NCI-H128 (cell line): ENCODE measurements at regions not wholly inside any gene's neighbourhood (a gene's known extent, or its start where the extent isn't known, plus 50 kb on each side); places are given as distances from the start of the nearest gene placed in this dataset.
"Not testable (repeated sequence)": the region's sequence is repeated elsewhere in the genome, so short reads cannot be mapped to it uniquely, and the experiment has no call there.

Source experiments
- DNase-seq: peaks from one replicate; lab custom pipeline; 2025; ENCODE audit not compliant: unreplicated experiment; lab: John Stamatoyannopoulos, UW

DNA sequence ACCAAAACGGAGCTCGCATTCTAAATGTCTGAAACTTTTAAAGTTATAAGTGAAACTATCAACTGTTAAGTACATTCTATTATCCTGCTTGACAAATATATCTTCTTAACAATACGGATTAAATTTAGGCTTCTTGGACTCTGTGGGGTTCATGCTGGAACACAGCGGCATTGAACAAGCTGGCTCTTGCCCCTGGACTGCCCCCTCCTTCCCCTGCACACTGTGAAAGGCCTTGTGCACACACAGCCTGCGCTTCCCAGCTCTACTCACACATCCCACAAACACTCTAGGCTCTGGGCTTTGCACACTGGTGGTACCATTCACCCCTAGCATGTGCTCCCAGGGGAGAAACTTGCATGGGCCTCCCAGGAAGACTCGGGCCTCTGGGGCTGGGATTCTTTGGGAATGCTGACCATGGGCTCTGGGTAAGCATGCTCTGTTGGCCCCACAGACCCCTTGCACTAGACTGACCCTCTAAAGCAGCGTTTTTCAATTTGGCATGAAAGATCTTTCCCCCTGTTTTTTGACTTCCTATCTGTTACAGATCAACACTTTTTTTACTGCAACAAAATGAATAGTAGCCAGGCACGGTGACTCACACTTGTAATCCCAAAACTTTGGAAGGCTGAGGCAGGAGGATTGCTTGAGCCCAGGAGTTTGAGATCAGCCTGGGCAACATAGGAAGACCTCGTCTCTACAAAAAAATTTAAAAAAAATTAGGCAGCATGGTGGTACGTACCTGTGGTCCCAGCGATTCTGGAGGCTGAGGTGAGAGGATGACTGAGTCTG, 96.2 kb upstream of the CPM start:
- DNase-seq = no peak

GRCh38 chr12:69030321-69030720, 97.3 kb upstream of the CPM start:
- no peak for DNase-seq

- no peak for DNase-seq
These were observed 103.6 kb upstream of the CPM start for GRCh38 chr12:69036533-69036932.

DNA sequence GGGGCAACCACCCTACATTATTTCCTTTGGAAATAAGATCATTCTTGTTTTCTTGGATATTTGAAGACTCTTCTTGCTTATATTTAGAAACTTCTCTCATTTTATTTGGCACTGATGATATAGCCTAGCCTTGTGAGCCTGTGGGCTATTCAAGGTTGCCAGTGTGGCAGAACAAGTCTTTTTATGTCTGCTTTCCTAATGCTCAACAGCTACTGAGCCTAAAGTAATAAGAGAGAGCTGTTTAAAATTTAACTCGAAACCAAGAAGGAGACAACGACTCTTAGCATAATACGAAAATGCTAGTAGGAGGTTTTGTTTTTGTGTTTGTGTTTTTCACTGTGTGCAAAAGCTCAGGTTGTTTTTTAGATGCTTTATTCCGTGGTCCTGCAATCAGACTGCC, 104.0 kb upstream of the CPM start:
- no peak for DNase-seq

- no peak for DNase-seq
These were observed 106.9 kb upstream of the CPM start for GRCh38 chr12:69039911-69040310.

DNA sequence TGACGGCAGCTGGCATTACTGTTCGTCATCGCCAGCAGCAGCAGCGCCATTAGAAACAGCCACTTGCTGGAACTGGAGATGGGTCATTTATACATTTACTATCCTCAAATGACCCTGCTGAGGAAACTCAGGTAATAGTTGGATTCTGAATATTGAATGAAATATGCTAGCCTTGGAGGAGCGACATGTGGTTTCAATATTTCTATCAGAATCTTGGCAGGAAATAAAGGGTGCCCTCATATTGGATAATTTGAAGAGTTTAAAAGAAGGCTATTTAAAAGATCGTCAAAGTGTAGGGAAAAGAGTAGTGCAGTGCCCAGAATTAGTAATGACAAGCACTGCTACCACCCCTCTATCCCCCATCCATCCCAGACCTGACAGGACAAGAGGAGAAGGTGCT, 109.6 kb upstream of the CPM start:
- DNase-seq = no peak

DNA sequence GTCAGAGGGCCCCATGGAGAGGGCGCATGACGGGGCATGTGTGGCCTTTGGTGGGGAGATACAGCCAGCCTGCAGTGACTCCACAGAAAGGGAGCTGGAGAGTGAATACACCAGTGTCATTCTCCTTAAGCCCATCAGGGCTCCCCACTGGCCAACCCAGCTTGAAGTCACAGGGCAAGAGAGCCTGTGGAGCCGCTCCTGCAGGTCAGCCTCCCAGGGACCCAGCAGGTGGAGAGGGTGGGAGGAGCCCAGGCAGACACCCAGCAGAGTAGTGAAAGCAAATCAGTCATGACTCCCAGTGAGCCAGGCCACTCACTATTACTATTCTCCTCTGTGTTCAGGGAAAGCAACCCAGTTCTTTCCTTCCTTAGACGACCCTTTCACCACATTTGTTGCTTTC, 110.0 kb upstream of the CPM start:
- DNase-seq = no peak

- no peak for DNase-seq
These were observed 111.9 kb upstream of the CPM start for GRCh38 chr12:69044887-69045286.

DNA sequence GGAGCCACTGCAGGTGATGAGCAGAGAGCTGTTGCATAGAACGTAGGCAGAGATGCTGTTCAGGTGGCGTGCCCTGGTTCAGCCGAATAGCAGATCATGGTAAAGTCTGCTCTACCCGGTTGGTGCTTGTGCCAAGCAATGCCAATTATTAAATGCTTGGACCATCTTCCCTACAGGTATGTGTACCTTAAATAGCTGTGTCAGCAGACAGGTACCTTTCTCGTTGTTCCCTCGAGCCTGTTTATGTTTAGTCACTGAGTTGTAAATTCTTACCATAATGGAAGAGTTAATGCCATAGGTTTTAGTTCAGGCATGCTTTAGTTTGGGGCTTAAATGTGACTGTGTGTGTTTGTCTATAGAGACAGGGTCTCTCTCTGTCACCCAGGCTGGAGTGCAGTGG, 112.5 kb upstream of the CPM start:
- no peak for DNase-seq

DNA sequence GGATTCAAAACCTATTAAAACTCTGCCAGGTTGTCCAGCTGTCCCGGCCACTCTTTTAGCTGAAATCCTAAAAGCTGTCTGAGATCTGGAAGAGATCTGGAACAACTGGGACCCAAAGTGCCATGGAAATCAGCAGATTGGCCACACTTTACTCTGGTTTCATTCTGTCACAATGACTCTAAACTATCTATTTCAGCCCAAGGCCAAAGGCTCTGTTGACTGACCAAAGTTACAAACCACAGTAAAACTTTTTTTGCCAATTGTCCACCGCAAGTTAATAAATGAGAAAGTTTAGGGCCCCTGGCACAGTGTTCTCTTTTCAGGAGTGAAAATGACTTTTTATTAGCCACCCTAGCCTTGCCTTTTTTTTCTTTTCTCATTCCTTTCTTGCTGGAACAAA, 113.4 kb upstream of the CPM start:
- DNase-seq = no peak

- DNase-seq = no peak
These were observed 113.9 kb upstream of the CPM start for GRCh38 chr12:69046920-69047319.

DNA sequence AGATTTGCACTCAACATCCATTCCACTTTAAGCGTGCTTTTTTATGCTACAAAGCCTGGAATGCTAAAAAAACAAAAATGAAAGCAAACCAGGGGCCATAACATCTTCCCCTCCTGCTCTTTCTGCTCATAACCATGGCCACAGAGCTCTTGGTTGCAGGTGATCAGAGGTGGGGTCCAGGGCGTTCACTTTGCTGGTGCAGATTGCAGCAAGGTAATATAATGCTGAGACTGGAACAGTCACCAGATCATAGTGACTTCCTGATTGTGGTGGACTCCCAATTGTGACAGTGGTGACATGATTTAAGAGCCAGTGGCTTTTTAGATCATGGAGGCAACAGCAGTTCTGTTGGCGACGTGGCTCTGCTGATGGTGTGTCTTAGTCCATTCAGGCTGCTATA, 115.0 kb upstream of the CPM start:
- DNase-seq = no peak

GRCh38 chr12:69049855-69050254, 116.9 kb upstream of the CPM start:
- not testable (repeated sequence) for DNase-seq

- DNase-seq = no peak
These were observed 119.8 kb upstream of the CPM start for GRCh38 chr12:69052613-69053408.

- DNase-seq = no peak
These were observed 121.5 kb upstream of the CPM start for GRCh38 chr12:69054343-69055056.

- DNase-seq = no peak
These were observed 122.3 kb upstream of the CPM start for GRCh38 chr12:69055280-69055679.

DNA sequence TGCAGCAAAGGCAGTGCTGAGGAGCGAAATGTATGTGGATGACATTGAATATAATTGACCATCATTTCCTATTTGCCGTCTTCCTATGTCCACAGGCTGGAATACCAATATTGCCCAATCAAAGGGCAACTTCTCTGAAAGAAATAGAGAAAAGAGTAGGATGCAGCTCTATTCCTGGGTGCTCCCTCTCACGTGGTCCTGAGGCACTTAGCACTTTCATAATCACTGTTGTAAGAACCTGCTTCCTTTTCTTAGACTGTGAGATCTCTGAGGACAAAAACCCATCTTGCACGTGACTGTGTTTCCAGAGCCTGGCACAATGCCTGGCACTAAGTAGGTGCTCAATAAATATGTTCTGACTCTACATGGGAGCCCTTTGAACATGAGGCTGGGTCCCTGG, 122.7 kb upstream of the CPM start:
- DNase-seq = no peak

GRCh38 chr12:69056743-69057515, 124.0 kb upstream of the CPM start:
- no peak for DNase-seq

DNA sequence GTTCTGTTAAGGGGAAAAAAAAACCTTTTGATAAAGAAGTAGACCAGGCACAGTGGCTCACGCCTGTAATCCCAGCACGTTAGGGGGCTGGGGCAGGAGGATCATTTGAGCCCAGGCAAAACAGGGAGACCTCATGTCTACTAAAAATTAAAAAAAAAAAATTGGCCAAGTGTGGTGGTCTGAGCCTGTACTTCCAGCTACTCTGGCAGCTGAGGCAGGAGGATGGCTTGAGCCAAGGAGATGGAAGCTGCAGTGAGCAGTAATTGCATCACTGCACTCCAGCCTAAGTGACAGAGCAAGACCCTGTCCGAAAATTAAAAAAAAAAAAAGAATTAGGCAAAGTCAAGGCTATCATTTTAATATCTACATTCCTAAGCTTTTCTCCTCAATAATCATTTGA, 124.8 kb upstream of the CPM start:
- DNase-seq = no peak

GRCh38 chr12:69059465-69060457, 126.8 kb upstream of the CPM start:
- DNase-seq = no peak
